CD4-positive, alpha-beta T cell (primary cell): ENCODE measurements at regions not wholly inside any gene's neighbourhood (a gene's known extent, or its start where the extent isn't known, plus 50 kb on each side); places are given as distances from the start of the nearest gene placed in this dataset.

Source experiments
- ATAC-seq: fragments of 200-7000 bp; cut with Tn5 transposase; one replicate; pipeline ENCODE4 v1.10.0; 2022; ENCODE audit warnings: mild to moderate bottlenecking; ENCODE audit not compliant: poor library complexity
- CTCF ChIA-PET: fragments of 350-600 bp; sonication (Branson Sonifier 250); formaldehyde crosslinking; loops from one replicate; lab custom pipeline; 2021; ENCODE audit warnings: antibody characterized with exemption, inconsistent platforms; lab: Charles Lee
- POLR2A ChIA-PET: fragments of 350-600 bp; sonication (Branson Sonifier 250); formaldehyde crosslinking; loops from one replicate; lab custom pipeline; 2021; ENCODE audit warnings: antibody characterized with exemption, inconsistent platforms; lab: Charles Lee
- DNase-seq, 14 experiments: peaks; one replicate each; pipeline ENCODE4 v3.0.0-alpha.2; 2013 to 2020; ENCODE audit warnings: mixed read lengths in 2 of 14
- H3K27ac ChIP-seq, 2 donors: one replicate each; pipeline versions ENCODE4 v1.5.1 to v1.7.0; 2013; ENCODE audit warnings: low read length in 2 of 2, low read depth in 1 of 2, mild to moderate bottlenecking in 1 of 2
- H3K27me3 ChIP-seq, 2 experiments: 1 replicate in 1 of 2; 2 replicates in 1 of 2; pipeline versions ENCODE4 v1.6.1 to v1.7.0; 2013; ENCODE audit warnings: low read length in 2 of 2, control low read depth in 1 of 2, mild to moderate bottlenecking in 1 of 2, moderate library complexity in 1 of 2; ENCODE audit not compliant: insufficient read depth in 2 of 2, control insufficient read depth in 1 of 2
- H3K36me3 ChIP-seq: one replicate; pipeline ENCODE4 v1.6.1; 2013; ENCODE audit warnings: low read length, control low read depth; ENCODE audit not compliant: insufficient read depth
- H3K4me1 ChIP-seq: one replicate; pipeline ENCODE4 v1.6.1; 2013; ENCODE audit warnings: low read length, control low read depth; ENCODE audit not compliant: insufficient read depth
- H3K4me3 ChIP-seq: one replicate; pipeline ENCODE4 v1.5.1; 2013; ENCODE audit warnings: mild to moderate bottlenecking, low read length, moderate library complexity
- H3K9me3 ChIP-seq, 2 experiments: 1 replicate in 1 of 2; 2 replicates in 1 of 2; pipeline versions ENCODE4 v1.6.1 to v1.7.0; 2013; ENCODE audit warnings: low read length in 2 of 2, mild to moderate bottlenecking in 2 of 2, control low read depth in 1 of 2, moderate library complexity in 1 of 2; ENCODE audit not compliant: control insufficient read depth in 1 of 2, insufficient read depth in 1 of 2
- H3K27ac Mint-ChIP-seq: one replicate; pipeline ENCODE4 v1.8.0; 2020; ENCODE audit warnings: mixed read lengths
- H3K27me3 Mint-ChIP-seq: one replicate; pipeline ENCODE4 v1.8.0; 2021; ENCODE audit warnings: mixed read lengths
- H3K36me3 Mint-ChIP-seq: one replicate; pipeline ENCODE4 v1.8.0; 2021; ENCODE audit warnings: low read depth, mixed read lengths
- H3K4me1 Mint-ChIP-seq: one replicate; pipeline ENCODE4 v1.8.0; 2021; ENCODE audit warnings: low read depth, mixed read lengths
- H3K4me3 Mint-ChIP-seq: one replicate; pipeline ENCODE4 v1.8.0; 2020; ENCODE audit warnings: mild to moderate bottlenecking, mixed read lengths
- H3K9me3 Mint-ChIP-seq: one replicate; pipeline ENCODE4 v1.8.0; 2020; ENCODE audit warnings: mixed read lengths
- CTCF ChIP-seq: fragments of 200-600 bp; IDR thresholded peaks from one replicate; pipeline ENCODE4 v1.8.0; 2022; ENCODE audit warnings: antibody characterized with exemption, mild to moderate bottlenecking
- intact Hi-C, 2 experiments: fragments of 100-400 bp; cut with DNase I in 1 of 2; cut with micrococcal nuclease in 1 of 2; formaldehyde crosslinking; loops; one replicate each; pipeline versions ENCODE4 v1.15.1 to v1.9.0; 2023 to 2025; cut with DNase I, micrococcal nuclease

- no peak overlapping the region for H3K4me3 ChIP-seq
- no peak overlapping the region for H3K27ac Mint-ChIP-seq
- no peak for ATAC-seq
- H3K36me3 Mint-ChIP-seq = no peaks in the 10 kb centered on the region
- no peaks in the 10 kb centered on the region for H3K36me3 ChIP-seq
- H3K4me3 Mint-ChIP-seq = no peak overlapping the region
- no peaks in the 10 kb centered on the region for H3K4me1 ChIP-seq
- no peak for DNase-seq
- ChIA-PET POLR2A (no interaction called here), CTCF (no interaction called here)
- no peaks in the 10 kb centered on the region for H3K27me3 ChIP-seq
- H3K27ac ChIP-seq = no peak overlapping the region
- TF ChIP-seq CTCF = no peak
- no peaks in the 10 kb centered on the region for H3K9me3 ChIP-seq
- no peaks in the 10 kb centered on the region for H3K9me3 Mint-ChIP-seq
- H3K4me1 Mint-ChIP-seq = no peaks in the 10 kb centered on the region
- H3K27me3 Mint-ChIP-seq = no peaks in the 10 kb centered on the region
- intact Hi-C loops = no loop called here
Observed at GRCh38 chr9:78765861-78766260, 468.9 kb downstream of the PSAT1 start.

DNA sequence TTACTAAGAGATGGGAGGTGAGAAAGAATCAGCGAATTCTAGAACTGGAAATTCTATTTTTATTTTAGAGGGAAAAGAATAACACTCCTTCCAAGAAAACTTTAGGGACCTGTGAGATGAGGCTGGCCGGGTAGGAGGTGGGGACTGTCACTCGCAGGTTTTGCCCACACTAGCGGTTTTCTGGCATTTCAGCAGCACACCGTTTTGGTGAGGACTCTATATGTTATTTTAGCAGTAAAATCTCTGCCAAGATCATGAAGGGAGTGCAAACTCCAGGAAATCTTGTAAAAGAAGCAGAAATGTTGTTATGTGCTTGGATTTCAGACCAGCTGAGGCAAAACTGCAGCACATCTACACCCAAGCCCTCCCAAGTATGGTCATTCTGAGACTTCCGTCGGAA is 470.6 kb downstream of the PSAT1 start:
- ATAC-seq (no peak), DNase-seq (no peak)
- TF ChIP-seq CTCF = no peak
- Histone ChIP-seq H3K27ac (no peak overlapping the region), H3K4me1 (no peaks in the 10 kb centered on the region), H3K36me3 (no peaks in the 10 kb centered on the region), H3K27me3 (no peaks in the 10 kb centered on the region), H3K9me3 (no peaks in the 10 kb centered on the region), H3K4me3 (no peak overlapping the region)
- Mint-ChIP-seq H3K9me3 (no peaks in the 10 kb centered on the region), H3K27me3 (no peaks in the 10 kb centered on the region), H3K4me1 (no peaks in the 10 kb centered on the region), H3K4me3 (no peak overlapping the region), H3K27ac (no peak overlapping the region), H3K36me3 (no peaks in the 10 kb centered on the region)
- ChIA-PET POLR2A (no interaction called here), CTCF (no interaction called here)
- intact Hi-C loops = no loop called here

- no peak for TF ChIP-seq CTCF
- intact Hi-C loops = no loop called here
- no peaks in the 10 kb centered on the region for H3K36me3 ChIP-seq
- no peak for DNase-seq
- ChIA-PET CTCF (no interaction called here), POLR2A (no interaction called here)
- H3K9me3 ChIP-seq = no peaks in the 10 kb centered on the region
- no peaks in the 10 kb centered on the region for H3K27me3 Mint-ChIP-seq
- no peaks in the 10 kb centered on the region for H3K27me3 ChIP-seq
- ATAC-seq = no peak
- no peak overlapping the region for H3K27ac Mint-ChIP-seq
- no peak overlapping the region for H3K27ac ChIP-seq
- no peak overlapping the region for H3K4me3 ChIP-seq
- H3K4me1 ChIP-seq = no peaks in the 10 kb centered on the region
- H3K9me3 Mint-ChIP-seq = no peaks in the 10 kb centered on the region
- H3K4me3 Mint-ChIP-seq = no peak overlapping the region
- no peaks in the 10 kb centered on the region for H3K4me1 Mint-ChIP-seq
- H3K36me3 Mint-ChIP-seq = no peaks in the 10 kb centered on the region
Observed at GRCh38 chr9:78769690-78770089, 472.8 kb downstream of the PSAT1 start.
